DND-41 (cell line): ENCODE measurements at regions not wholly inside any gene's neighbourhood (a gene's known extent, or its start where the extent isn't known, plus 50 kb on each side); places are given as distances from the start of the nearest gene placed in this dataset.
A peak's percentile ranks its signal among the peaks of the same experiment; 100 is the strongest.

Experiments
- ATAC-seq: fragments of 200-7000 bp; cut with Tn5 transposase; 3 replicates; pipeline ENCODE4 v1.9.1; 2021; ENCODE audit warnings: low read depth; ENCODE audit not compliant: insufficient read depth
- DNase-seq: peaks from one replicate; pipeline ENCODE4 v3.0.0-alpha.2; 2020
- H2AFZ ChIP-seq: 2 replicates; pipeline ENCODE4 v1.6.0; 2012; ENCODE audit warnings: low read depth, low read length
- H3K27ac ChIP-seq: 2 replicates; pipeline ENCODE4 v1.5.1; 2012; ENCODE audit warnings: low read length, inconsistent platforms
- H3K27me3 ChIP-seq: fragments of 200-600 bp; sonication (generic); 2 replicates; pipeline ENCODE4 v1.6.0; 2012; ENCODE audit warnings: low read length, mild to moderate bottlenecking, inconsistent platforms; ENCODE audit not compliant: insufficient read depth, poor library complexity
- H3K36me3 ChIP-seq: 2 replicates; pipeline ENCODE4 v1.5.1; 2012; ENCODE audit warnings: low read length, inconsistent platforms; ENCODE audit not compliant: insufficient read depth
- H3K4me1 ChIP-seq: 2 replicates; pipeline ENCODE4 v1.5.1; 2012; ENCODE audit warnings: mild to moderate bottlenecking, low read length; ENCODE audit not compliant: insufficient read depth
- H3K4me2 ChIP-seq: 2 replicates; pipeline ENCODE4 v1.6.0; 2012; ENCODE audit warnings: mild to moderate bottlenecking, moderate library complexity, low read length, inconsistent platforms; ENCODE audit not compliant: insufficient read depth
- H3K4me3 ChIP-seq, 2 experiments: fragments of 200-600 bp in 1 of 2; shearing (Covaris generic) in 1 of 2; 2 replicates each; pipeline ENCODE4 v1.5.1; 2012 to 2016; ENCODE audit warnings: inconsistent platforms in 2 of 2, low read length in 2 of 2, mild to moderate bottlenecking in 2 of 2, low read depth in 1 of 2, moderate library complexity in 1 of 2
- H3K79me2 ChIP-seq: 2 replicates; pipeline ENCODE4 v1.6.0; 2012; ENCODE audit warnings: low read length, inconsistent platforms; ENCODE audit not compliant: insufficient read depth
- H3K9ac ChIP-seq: 2 replicates; pipeline ENCODE4 v1.6.0; 2012; ENCODE audit warnings: low read depth, mild to moderate bottlenecking, inconsistent platforms, low read length, moderate library complexity
- H3K9me3 ChIP-seq: 2 replicates; pipeline ENCODE4 v1.5.1; 2012; ENCODE audit warnings: low read length, moderate library complexity, mild to moderate bottlenecking, inconsistent platforms; ENCODE audit not compliant: insufficient read depth, severe bottlenecking
- H4K20me1 ChIP-seq: 2 replicates; pipeline ENCODE4 v1.6.0; 2012; ENCODE audit warnings: low read length; ENCODE audit not compliant: insufficient read depth
- CTCF ChIP-seq: IDR thresholded peaks from 2 replicates; pipeline ENCODE4 v1.5.1; 2012; ENCODE audit warnings: borderline replicate concordance, low read length, moderate library complexity, mild to moderate bottlenecking; ENCODE audit not compliant: poor library complexity, severe bottlenecking; ENCODE audit errors: extremely low read depth
- EZH2 ChIP-seq: IDR thresholded peaks from 3 replicates; pipeline ENCODE4 v1.6.1; 2012; ENCODE audit warnings: borderline replicate concordance, low read depth, mild to moderate bottlenecking, moderate library complexity, low read length, inconsistent platforms; ENCODE audit not compliant: severe bottlenecking

GRCh38 chrX:26664919-26665318 is 448.9 kb downstream of the MAGEB5 start:
- ATAC-seq (no peak), DNase-seq (no peak)
- H3K4me1 ChIP-seq = no peaks in the 10 kb centered on the region
- H3K36me3 ChIP-seq = no peaks in the 10 kb centered on the region
- H3K9me3 ChIP-seq = no peaks in the 10 kb centered on the region
- no peak overlapping the region for H3K4me2 ChIP-seq
- H3K4me3 ChIP-seq = no peak overlapping the region
- no peak overlapping the region for H2AFZ ChIP-seq
- H3K9ac ChIP-seq = no peak overlapping the region
- H3K27ac ChIP-seq = no peak overlapping the region
- no peaks in the 10 kb centered on the region for H3K79me2 ChIP-seq
- H3K27me3 ChIP-seq = no peaks in the 10 kb centered on the region
- no peak for TF ChIP-seq CTCF
- no peak for TF ChIP-seq EZH2
- no peaks in the 10 kb centered on the region for H4K20me1 ChIP-seq

GRCh38 chrX:26653050-26653449 is 437.1 kb downstream of the MAGEB5 start:
- Histone ChIP-seq H3K9me3 (no peaks in the 10 kb centered on the region), H2AFZ (no peak overlapping the region), H3K36me3 (no peaks in the 10 kb centered on the region), H3K4me1 (no peaks in the 10 kb centered on the region), H3K79me2 (no peaks in the 10 kb centered on the region), H4K20me1 (no peaks in the 10 kb centered on the region), H3K27ac (no peak overlapping the region), H3K27me3 (no peaks in the 10 kb centered on the region), H3K4me3 (no peak overlapping the region), H3K9ac (no peak overlapping the region), H3K4me2 (no peak overlapping the region)
- no peak for ATAC-seq
- TF ChIP-seq EZH2 (no peak), CTCF (no peak)
- DNase-seq = no peak

- no peak overlapping the region for H3K27ac ChIP-seq
- no peaks in the 10 kb centered on the region for H3K4me1 ChIP-seq
- no peak overlapping the region for H3K4me3 ChIP-seq
- no peaks in the 10 kb centered on the region for H3K79me2 ChIP-seq
- no peaks in the 10 kb centered on the region for H3K27me3 ChIP-seq
- H3K4me2 ChIP-seq = no peak overlapping the region
- no peaks in the 10 kb centered on the region for H3K9me3 ChIP-seq
- H4K20me1 ChIP-seq = no peaks in the 10 kb centered on the region
- no peak overlapping the region for H3K9ac ChIP-seq
- TF ChIP-seq CTCF (peak; percentile 13), EZH2 (no peak)
- no peaks in the 10 kb centered on the region for H3K36me3 ChIP-seq
- H2AFZ ChIP-seq = no peak overlapping the region
- ATAC-seq (no peak), DNase-seq (no peak)
Measured at GRCh38 chrX:26651755-26652154, 435.8 kb downstream of the MAGEB5 start.

GRCh38 chrX:26649534-26649933 is 433.6 kb downstream of the MAGEB5 start:
- no peaks in the 10 kb centered on the region for H3K36me3 ChIP-seq
- no peaks in the 10 kb centered on the region for H3K27me3 ChIP-seq
- no peaks in the 10 kb centered on the region for H3K79me2 ChIP-seq
- no peak overlapping the region for H2AFZ ChIP-seq
- no peak for DNase-seq
- H3K9ac ChIP-seq = no peak overlapping the region
- no peaks in the 10 kb centered on the region for H3K4me1 ChIP-seq
- no peak for ATAC-seq
- no peaks in the 10 kb centered on the region for H3K9me3 ChIP-seq
- no peaks in the 10 kb centered on the region for H4K20me1 ChIP-seq
- no peak overlapping the region for H3K27ac ChIP-seq
- no peak overlapping the region for H3K4me2 ChIP-seq
- no peak overlapping the region for H3K4me3 ChIP-seq
- peak; percentile 60 for TF ChIP-seq CTCF
- TF ChIP-seq EZH2 = no peak
